WERI-Rb-1 (cell line): ENCODE measurements at regions not wholly inside any gene's neighbourhood (a gene's known extent, or its start where the extent isn't known, plus 50 kb on each side); places are given as distances from the start of the nearest gene placed in this dataset.

ENCODE experiments used
- DNase-seq: peaks from one replicate; pipeline ENCODE4 v3.0.0-alpha.2; 2020
- H3K27ac ChIP-seq: fragments of 250-450 bp; sonication (Bioruptor Pico); 2 replicates; pipeline ENCODE4 v1.5.1; 2020; ENCODE audit warnings: mild to moderate bottlenecking, moderate library complexity
- H3K27me3 ChIP-seq: fragments of 250-450 bp; sonication (Bioruptor Pico); 2 replicates; pipeline ENCODE4 v1.5.1; 2021; ENCODE audit warnings: mild to moderate bottlenecking, low read depth, moderate library complexity; ENCODE audit not compliant: insufficient read depth, severe bottlenecking
- H3K36me3 ChIP-seq: fragments of 250-450 bp; sonication (Bioruptor Pico); 2 replicates; pipeline ENCODE4 v1.5.1; 2020; ENCODE audit warnings: mild to moderate bottlenecking, moderate library complexity
- H3K4me3 ChIP-seq: 2 replicates; pipeline ENCODE4 v1.5.1; 2011; ENCODE audit warnings: low read depth, mild to moderate bottlenecking, control low read depth, low read length
- H3K9me3 ChIP-seq: fragments of 250-450 bp; sonication (Bioruptor Pico); 2 replicates; pipeline ENCODE4 v1.5.1; 2021; ENCODE audit warnings: mild to moderate bottlenecking, moderate library complexity; ENCODE audit not compliant: severe bottlenecking
- TF ChIP-seq, protein P1 (sequence below): IDR thresholded peaks from 2 replicates; pipeline ENCODE4 v1.5.1; 2011; ENCODE audit warnings: low read depth, mild to moderate bottlenecking, control low read depth, inconsistent platforms, low read length

DNA sequence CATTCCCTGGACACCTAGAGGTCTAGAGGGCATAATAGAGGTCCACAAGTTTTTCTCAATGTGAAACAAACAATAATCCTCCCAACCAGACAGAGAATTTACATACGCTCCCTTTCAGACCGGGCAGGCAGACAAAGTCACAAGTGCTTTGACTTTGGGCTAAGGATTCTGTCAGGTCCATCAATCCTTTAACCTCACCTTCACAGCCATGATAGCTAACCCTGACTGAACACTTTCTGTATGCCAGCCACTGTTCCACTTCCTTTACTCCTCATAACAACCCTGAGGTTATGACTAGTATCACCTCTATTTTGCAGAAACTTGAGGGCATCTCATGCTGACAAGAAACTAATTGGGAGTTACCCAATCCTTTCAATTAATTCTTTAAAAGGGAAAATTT lies 118.8 kb upstream of the AFF2 start:
- Histone ChIP-seq H3K36me3 (no peaks in the 10 kb centered on the region), H3K27me3 (no peaks in the 10 kb centered on the region), H3K9me3 (no peaks in the 10 kb centered on the region), H3K4me3 (no peak overlapping the region), H3K27ac (no peak overlapping the region)
- TF ChIP-seq, protein P1, sequence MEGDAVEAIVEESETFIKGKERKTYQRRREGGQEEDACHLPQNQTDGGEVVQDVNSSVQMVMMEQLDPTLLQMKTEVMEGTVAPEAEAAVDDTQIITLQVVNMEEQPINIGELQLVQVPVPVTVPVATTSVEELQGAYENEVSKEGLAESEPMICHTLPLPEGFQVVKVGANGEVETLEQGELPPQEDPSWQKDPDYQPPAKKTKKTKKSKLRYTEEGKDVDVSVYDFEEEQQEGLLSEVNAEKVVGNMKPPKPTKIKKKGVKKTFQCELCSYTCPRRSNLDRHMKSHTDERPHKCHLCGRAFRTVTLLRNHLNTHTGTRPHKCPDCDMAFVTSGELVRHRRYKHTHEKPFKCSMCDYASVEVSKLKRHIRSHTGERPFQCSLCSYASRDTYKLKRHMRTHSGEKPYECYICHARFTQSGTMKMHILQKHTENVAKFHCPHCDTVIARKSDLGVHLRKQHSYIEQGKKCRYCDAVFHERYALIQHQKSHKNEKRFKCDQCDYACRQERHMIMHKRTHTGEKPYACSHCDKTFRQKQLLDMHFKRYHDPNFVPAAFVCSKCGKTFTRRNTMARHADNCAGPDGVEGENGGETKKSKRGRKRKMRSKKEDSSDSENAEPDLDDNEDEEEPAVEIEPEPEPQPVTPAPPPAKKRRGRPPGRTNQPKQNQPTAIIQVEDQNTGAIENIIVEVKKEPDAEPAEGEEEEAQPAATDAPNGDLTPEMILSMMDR, result no peak
- DNase-seq, result no peak

DNA sequence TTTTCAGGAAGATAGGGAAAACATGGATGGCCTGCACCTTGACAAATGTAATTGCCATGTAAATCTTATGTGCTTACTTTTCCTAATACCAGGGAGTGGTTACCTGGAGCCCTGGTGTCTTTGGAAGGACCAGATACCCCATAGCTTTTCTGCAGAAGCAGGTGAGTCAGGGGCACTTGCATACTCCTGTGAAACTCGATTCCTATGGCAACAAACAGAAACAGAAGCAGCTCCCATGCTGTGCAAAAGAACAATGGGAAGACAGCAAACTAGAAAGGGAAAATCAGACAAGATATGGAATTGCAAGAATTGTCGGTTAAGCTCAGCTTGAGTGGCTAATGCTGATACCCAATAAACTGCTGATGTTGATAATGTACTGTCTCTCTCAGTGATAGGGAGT lies 117.4 kb upstream of the AFF2 start:
- Histone ChIP-seq H3K36me3 (no peaks in the 10 kb centered on the region), H3K4me3 (no peak overlapping the region), H3K9me3 (no peaks in the 10 kb centered on the region), H3K27me3 (no peaks in the 10 kb centered on the region), H3K27ac (no peak overlapping the region)
- TF ChIP-seq, protein P1, result no peak
- DNase-seq, result no peak

DNA sequence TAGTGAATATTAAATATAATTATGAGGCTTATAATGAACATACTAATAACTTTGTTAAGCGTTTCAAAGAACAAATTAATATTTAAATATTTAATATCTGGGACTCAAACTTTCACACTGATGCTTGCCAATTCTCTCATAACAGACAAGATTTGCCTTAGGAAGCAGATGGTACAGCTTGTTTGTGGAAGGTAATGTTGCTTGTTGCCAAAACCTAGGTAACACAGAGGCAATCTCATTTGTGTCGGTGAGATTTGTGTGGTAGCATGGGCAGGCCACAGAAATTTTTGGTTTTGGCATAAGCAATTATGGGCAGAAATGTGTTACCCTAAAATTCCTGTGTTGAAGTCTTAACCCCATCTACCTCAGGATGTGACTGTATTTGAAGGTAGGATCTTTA lies 114.9 kb upstream of the AFF2 start:
- H3K27me3 ChIP-seq, result no peaks in the 10 kb centered on the region
- H3K4me3 ChIP-seq, result no peak overlapping the region
- TF ChIP-seq, protein P1, result no peak
- DNase-seq, result no peak
- no peaks in the 10 kb centered on the region for H3K9me3 ChIP-seq
- H3K27ac ChIP-seq, result no peak overlapping the region
- H3K36me3 ChIP-seq, result no peaks in the 10 kb centered on the region

DNA sequence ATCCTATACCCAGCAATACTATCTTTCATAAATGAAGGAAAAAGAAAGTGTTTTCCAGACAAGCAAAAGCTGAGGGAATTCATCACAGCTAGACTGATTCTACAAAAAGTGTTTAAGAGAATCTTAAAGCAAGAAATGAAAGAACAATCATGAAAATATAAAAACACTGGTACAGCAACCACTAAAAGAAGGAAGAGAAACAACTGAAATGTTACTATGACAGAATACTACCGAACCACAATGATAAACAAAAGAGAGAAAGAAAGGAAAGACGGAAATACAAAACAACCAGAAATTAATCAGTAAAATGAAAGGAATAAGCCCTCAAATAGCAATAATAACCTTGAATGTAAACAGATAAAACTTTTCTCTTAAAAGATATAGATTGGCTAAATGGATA lies 110.8 kb upstream of the AFF2 start:
- H3K36me3 ChIP-seq, result no peaks in the 10 kb centered on the region
- no peak overlapping the region for H3K27ac ChIP-seq
- H3K27me3 ChIP-seq, result no peaks in the 10 kb centered on the region
- no peak for DNase-seq
- TF ChIP-seq, protein P1, result no peak
- H3K4me3 ChIP-seq, result no peak overlapping the region
- H3K9me3 ChIP-seq, result no peaks in the 10 kb centered on the region

DNA sequence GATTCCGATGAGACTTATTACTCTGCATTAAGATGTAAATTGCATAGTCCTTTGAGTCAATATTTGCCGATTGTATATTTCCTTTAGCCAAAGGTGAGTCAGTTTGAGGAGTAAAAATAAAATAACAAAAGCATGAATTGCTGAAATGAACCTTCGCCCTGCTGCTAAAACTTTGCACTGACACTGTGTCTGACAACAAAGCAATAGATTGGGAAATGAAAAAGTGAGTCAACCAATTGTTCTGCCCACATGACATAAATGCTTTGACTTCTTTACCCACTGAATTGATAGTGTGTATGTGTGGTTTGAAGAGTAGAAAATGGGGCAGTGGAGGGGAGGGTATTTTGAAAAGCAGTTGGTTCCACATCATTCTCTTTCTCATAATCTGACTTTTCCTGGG lies 88.4 kb upstream of the AFF2 start:
- Histone ChIP-seq H3K9me3 (no peaks in the 10 kb centered on the region), H3K36me3 (no peaks in the 10 kb centered on the region), H3K27me3 (no peaks in the 10 kb centered on the region), H3K4me3 (no peak overlapping the region), H3K27ac (no peak overlapping the region)
- no peak for DNase-seq
- TF ChIP-seq, protein P1, result no peak

DNA sequence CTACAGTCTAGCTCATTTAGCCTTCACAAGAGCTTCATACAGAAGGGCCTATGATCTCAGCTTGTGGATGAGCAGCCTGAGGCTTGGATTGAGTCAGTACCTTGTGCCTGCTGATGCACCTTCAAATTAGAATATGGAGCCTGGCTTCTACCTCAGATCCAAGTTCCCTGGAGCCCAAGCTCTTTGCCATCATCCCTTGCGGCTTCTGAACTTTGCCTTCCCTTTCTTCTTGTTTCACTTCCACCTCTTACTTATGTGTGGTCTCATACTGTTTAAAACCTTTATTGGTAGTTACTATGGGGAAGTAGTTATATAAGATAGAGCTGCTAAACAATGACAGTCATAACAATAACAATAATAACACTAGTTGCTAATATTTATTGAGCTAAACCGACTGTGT lies 84.3 kb upstream of the AFF2 start:
- no peaks in the 10 kb centered on the region for H3K9me3 ChIP-seq
- no peak overlapping the region for H3K4me3 ChIP-seq
- H3K27me3 ChIP-seq, result no peaks in the 10 kb centered on the region
- H3K36me3 ChIP-seq, result no peaks in the 10 kb centered on the region
- no peak for DNase-seq
- TF ChIP-seq, protein P1, result no peak
- H3K27ac ChIP-seq, result no peak overlapping the region
